T-cell (primary cell): ENCODE measurements at regions not wholly inside any gene's neighbourhood (a gene's known extent, or its start where the extent isn't known, plus 50 kb on each side); places are given as distances from the start of the nearest gene placed in this dataset.

Source experiments
- ATAC-seq, 4 experiments: fragments of 200-7000 bp in 3 of 4; fragments of 150-1000 bp in 1 of 4; cut with Tn5 transposase; replicated peaks in 1 of 4; 1 replicate in 3 of 4; 2 replicates in 1 of 4; pipeline ENCODE4 v1.10.0; 2021; ENCODE audit warnings: moderate library complexity in 3 of 4, mild to moderate bottlenecking in 2 of 4, moderate number of reproducible peaks in 1 of 4
- CTCF ChIA-PET, 2 donors: fragments of 300-600 bp; sonication (Branson Sonifier 250); formaldehyde crosslinking; loops; one replicate each; lab custom pipeline; 2022; ENCODE audit warnings: antibody characterized with exemption in 2 of 2; lab: Charles Lee
- POLR2A ChIA-PET, 2 donors: fragments of 300-600 bp; sonication (Branson Sonifier 250); formaldehyde crosslinking; loops; one replicate each; lab custom pipeline; 2022; ENCODE audit warnings: antibody characterized with exemption in 2 of 2; lab: Charles Lee
- DNase-seq, 35 experiments: peaks; one replicate each; pipeline versions ENCODE4 v3.0.0 to v3.0.0-alpha.2; 2013 to 2023
- H3K27ac ChIP-seq: one replicate; pipeline ENCODE4 v1.5.1; 2013; ENCODE audit warnings: low read length
- H3K27me3 ChIP-seq, 2 experiments: replicated peaks in 1 of 2; 1 replicate in 1 of 2; 2 replicates in 1 of 2; pipeline versions ENCODE4 v1.6.1 to v1.7.0; 2013; ENCODE audit warnings: low read length in 1 of 2, mixed read lengths in 1 of 2; ENCODE audit not compliant: control insufficient read depth in 2 of 2, insufficient read depth in 2 of 2; ENCODE audit errors: extremely low read depth in 1 of 2
- H3K36me3 ChIP-seq, 2 donors: 1 replicate in 1 of 2; 2 replicates in 1 of 2; pipeline versions ENCODE4 v1.6.1 to v1.7.0; 2013; ENCODE audit warnings: low read length in 1 of 2; ENCODE audit not compliant: control insufficient read depth in 2 of 2, insufficient read depth in 1 of 2; ENCODE audit errors: extremely low read depth in 1 of 2
- H3K4me1 ChIP-seq, 2 experiments: 1 replicate in 1 of 2; 2 replicates in 1 of 2; pipeline versions ENCODE4 v1.6.1 to v1.7.0; 2013; ENCODE audit warnings: low read length in 2 of 2, mixed read lengths in 1 of 2; ENCODE audit not compliant: insufficient read depth in 2 of 2, control insufficient read depth in 1 of 2; ENCODE audit errors: extremely low read depth in 1 of 2
- H3K4me3 ChIP-seq, 2 donors: 1 replicate in 1 of 2; 2 replicates in 1 of 2; pipeline versions ENCODE4 v1.5.1 to v1.7.0; 2013; ENCODE audit warnings: mild to moderate bottlenecking in 2 of 2, low read length in 1 of 2, moderate library complexity in 1 of 2; ENCODE audit not compliant: control insufficient read depth in 1 of 2; ENCODE audit errors: extremely low read depth in 1 of 2
- H3K9me3 ChIP-seq: 2 replicates; pipeline ENCODE4 v1.7.0; 2013
- H3K27ac Mint-ChIP-seq, 2 donors: one replicate each; pipeline ENCODE4 v1.8.0; 2020 to 2021; ENCODE audit warnings: mild to moderate bottlenecking in 2 of 2, mixed read lengths in 2 of 2
- H3K27me3 Mint-ChIP-seq, 2 donors: one replicate each; pipeline ENCODE4 v1.8.0; 2021 to 2022; ENCODE audit warnings: mixed read lengths in 2 of 2
- H3K36me3 Mint-ChIP-seq: one replicate; pipeline ENCODE4 v1.8.0; 2021; ENCODE audit warnings: mixed read lengths
- H3K4me1 Mint-ChIP-seq, 3 donors: one replicate each; pipeline ENCODE4 v1.8.0; 2020 to 2022; ENCODE audit warnings: mixed read lengths in 3 of 3, mild to moderate bottlenecking in 1 of 3
- H3K4me3 Mint-ChIP-seq, 3 donors: one replicate each; pipeline ENCODE4 v1.8.0; 2020 to 2022; ENCODE audit warnings: mild to moderate bottlenecking in 3 of 3, mixed read lengths in 3 of 3, moderate library complexity in 3 of 3
- H3K9me3 Mint-ChIP-seq, 3 donors: one replicate each; pipeline ENCODE4 v1.8.0; 2020 to 2022; ENCODE audit warnings: mixed read lengths in 3 of 3
- WGBS: methylation state at CpG from one replicate; pipeline ENCODE4 v1.1.5; 2013; ENCODE audit warnings: missing lambda C conversion rate; ENCODE audit not compliant: insufficient coverage; 5-methylcytosine and 5-hydroxymethylcytosine counted together

- H3K4me1 ChIP-seq, result no peaks in the 10 kb centered on the region
- no CpG with 5 or more reads among the region's 4 CpGs for WGBS
- no peaks in the 10 kb centered on the region for H3K27me3 Mint-ChIP-seq
- no peak overlapping the region for H3K27ac ChIP-seq
- ATAC-seq (no peak), DNase-seq (no peak)
- H3K9me3 Mint-ChIP-seq, result peaks cover 21 to 49% (median 34%) of the 10 kb centered on the region in 3 donors
- CTCF ChIA-PET, result no interaction called here
- no peaks in the 10 kb centered on the region for H3K27me3 ChIP-seq
- no peaks in the 10 kb centered on the region for H3K4me1 Mint-ChIP-seq
- H3K36me3 Mint-ChIP-seq, result no peaks in the 10 kb centered on the region
- POLR2A ChIA-PET, result no interaction called here
- H3K4me3 Mint-ChIP-seq, result no peak overlapping the region
- no peak overlapping the region for H3K27ac Mint-ChIP-seq
- H3K36me3 ChIP-seq, result no peaks in the 10 kb centered on the region
- no peak overlapping the region for H3K4me3 ChIP-seq
- H3K9me3 ChIP-seq, result no peaks in the 10 kb centered on the region
Observed at GRCh38 chr16:64808474-64808873, 313.4 kb downstream of the CDH11 start.

- 75% methylated on average over 1 of the region's 2 CpGs for WGBS
- H3K36me3 ChIP-seq, result no peaks in the 10 kb centered on the region
- Mint-ChIP-seq H3K36me3 (no peaks in the 10 kb centered on the region), H3K4me1 (no peaks in the 10 kb centered on the region), H3K27ac (no peak overlapping the region), H3K4me3 (no peak overlapping the region), H3K27me3 (no peaks in the 10 kb centered on the region), H3K9me3 (peaks cover 9 to 27% (median 24%) of the 10 kb centered on the region in 3 donors)
- ATAC-seq, result no peak
- no peaks in the 10 kb centered on the region for H3K27me3 ChIP-seq
- H3K27ac ChIP-seq, result no peak overlapping the region
- ChIA-PET POLR2A (interaction anchor here in 1 of 2 donors (0.6 kb wide), 1 partner anchor 427 kb away, joined by 5 read pairs; no protein-coding TSS in a partner anchor), CTCF (no interaction called here)
- no peak overlapping the region for H3K4me3 ChIP-seq
- H3K4me1 ChIP-seq, result no peaks in the 10 kb centered on the region
- DNase-seq, result no peak
- H3K9me3 ChIP-seq, result no peaks in the 10 kb centered on the region
Observed at GRCh38 chr16:64791756-64792155, 330.1 kb downstream of the CDH11 start.

DNA sequence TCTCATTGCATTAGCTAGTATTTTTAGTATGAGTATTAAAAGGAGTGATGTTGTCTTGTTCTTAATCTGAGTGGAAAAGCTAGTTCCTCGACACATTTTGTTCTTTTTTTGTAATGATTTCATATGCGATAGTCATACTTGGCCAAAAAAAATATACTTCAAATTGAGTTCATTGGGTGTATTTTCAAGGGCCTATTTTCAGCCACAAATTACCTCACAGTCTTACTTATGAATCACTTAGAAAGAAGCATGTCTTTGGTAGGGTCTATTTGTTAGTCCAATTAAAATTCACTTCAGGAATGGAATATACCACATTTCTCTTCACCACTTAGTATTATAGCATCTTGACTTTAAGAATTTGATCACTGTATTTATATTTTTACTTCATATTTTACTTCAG lies 337.2 kb downstream of the CDH11 start:
- Mint-ChIP-seq H3K27me3 (no peaks in the 10 kb centered on the region), H3K36me3 (no peaks in the 10 kb centered on the region), H3K4me3 (no peak overlapping the region), H3K9me3 (peaks cover 8 to 20% (median 16%) of the 10 kb centered on the region in 3 donors), H3K27ac (no peak overlapping the region), H3K4me1 (no peaks in the 10 kb centered on the region)
- H3K4me3 ChIP-seq, result no peak overlapping the region
- H3K27ac ChIP-seq, result no peak overlapping the region
- CTCF ChIA-PET, result no interaction called here
- no peaks in the 10 kb centered on the region for H3K36me3 ChIP-seq
- no peak for DNase-seq
- POLR2A ChIA-PET, result no interaction called here
- no peaks in the 10 kb centered on the region for H3K27me3 ChIP-seq
- ATAC-seq, result no peak
- no CpG with 5 or more reads among the region's 2 CpGs for WGBS
- no peaks in the 10 kb centered on the region for H3K4me1 ChIP-seq
- no peaks in the 10 kb centered on the region for H3K9me3 ChIP-seq

DNA sequence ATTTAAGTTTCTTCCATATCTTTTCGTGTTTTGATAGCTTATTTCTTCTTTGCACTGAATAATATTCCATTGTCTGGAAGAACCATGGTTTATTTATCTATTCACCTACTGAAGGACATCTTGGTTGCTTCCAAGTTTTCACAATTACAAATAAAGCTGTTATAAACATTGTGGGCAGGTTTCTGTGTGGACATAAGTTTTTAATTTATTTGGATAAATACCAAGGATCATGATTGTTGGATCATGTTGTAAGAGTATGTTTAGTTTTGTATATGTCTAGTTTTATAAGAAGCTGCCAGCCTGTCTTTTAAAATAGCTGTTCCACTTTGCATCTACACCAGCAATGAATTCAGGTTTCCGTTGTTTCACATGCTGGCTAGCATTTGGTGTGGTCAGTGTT lies 339.4 kb downstream of the CDH11 start:
- no peak overlapping the region for H3K27ac ChIP-seq
- Mint-ChIP-seq H3K4me1 (no peaks in the 10 kb centered on the region), H3K36me3 (no peaks in the 10 kb centered on the region), H3K27me3 (no peaks in the 10 kb centered on the region), H3K4me3 (no peak overlapping the region), H3K9me3 (peaks cover 14 to 22% (median 19%) of the 10 kb centered on the region in 3 donors), H3K27ac (no peak overlapping the region)
- no peaks in the 10 kb centered on the region for H3K9me3 ChIP-seq
- no peaks in the 10 kb centered on the region for H3K27me3 ChIP-seq
- no peaks in the 10 kb centered on the region for H3K36me3 ChIP-seq
- CTCF ChIA-PET, result no interaction called here
- ATAC-seq, result no peak
- H3K4me3 ChIP-seq, result no peak overlapping the region
- no peak for DNase-seq
- WGBS, result no CpG with 5 or more reads among the region's 2 CpGs
- POLR2A ChIA-PET, result no interaction called here
- H3K4me1 ChIP-seq, result no peaks in the 10 kb centered on the region

DNA sequence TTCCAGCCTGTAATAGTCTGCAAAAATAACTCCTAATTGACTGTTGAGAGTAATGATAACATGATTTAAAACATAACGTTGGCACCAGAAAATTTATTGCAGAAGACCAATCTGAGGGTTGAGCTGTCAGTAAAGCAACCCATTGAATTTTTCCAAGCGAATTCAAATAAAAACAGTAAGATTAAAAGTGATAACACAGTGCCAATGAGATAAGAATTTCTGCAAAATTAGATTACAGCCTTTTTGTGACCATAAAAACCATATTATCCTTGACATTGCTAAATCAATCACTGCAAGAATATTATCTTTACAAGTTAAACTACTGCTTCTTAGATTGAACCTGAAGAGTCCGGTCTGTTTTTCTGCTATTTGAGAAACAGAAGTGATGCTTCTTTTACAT lies 341.4 kb downstream of the CDH11 start:
- Histone ChIP-seq H3K4me3 (no peak overlapping the region), H3K36me3 (no peaks in the 10 kb centered on the region), H3K4me1 (no peaks in the 10 kb centered on the region), H3K27me3 (no peaks in the 10 kb centered on the region), H3K27ac (no peak overlapping the region), H3K9me3 (no peaks in the 10 kb centered on the region)
- WGBS, result no CpG with 5 or more reads among the region's 3 CpGs
- H3K27ac Mint-ChIP-seq, result no peak overlapping the region
- H3K27me3 Mint-ChIP-seq, result no peaks in the 10 kb centered on the region
- peaks cover 8 to 17% (median 16%) of the 10 kb centered on the region in 3 donors for H3K9me3 Mint-ChIP-seq
- ChIA-PET POLR2A (no interaction called here), CTCF (no interaction called here)
- H3K4me1 Mint-ChIP-seq, result no peaks in the 10 kb centered on the region
- DNase-seq (no peak), ATAC-seq (no peak)
- no peak overlapping the region for H3K4me3 Mint-ChIP-seq
- no peaks in the 10 kb centered on the region for H3K36me3 Mint-ChIP-seq

- Mint-ChIP-seq H3K27ac (no peak overlapping the region), H3K4me1 (no peaks in the 10 kb centered on the region), H3K9me3 (peaks cover 12 to 23% (median 19%) of the 10 kb centered on the region in 3 donors), H3K4me3 (no peak overlapping the region), H3K27me3 (no peaks in the 10 kb centered on the region), H3K36me3 (no peaks in the 10 kb centered on the region)
- no CpG with 5 or more reads among the region's 1 CpG for WGBS
- Histone ChIP-seq H3K9me3 (no peaks in the 10 kb centered on the region), H3K27ac (no peak overlapping the region), H3K36me3 (no peaks in the 10 kb centered on the region), H3K27me3 (no peaks in the 10 kb centered on the region), H3K4me1 (no peaks in the 10 kb centered on the region), H3K4me3 (no peak overlapping the region)
- ChIA-PET POLR2A (no interaction called here), CTCF (no interaction called here)
- DNase-seq, result no peak
- ATAC-seq, result no peak
Observed at GRCh38 chr16:64778777-64779176, 343.1 kb downstream of the CDH11 start.

DNA sequence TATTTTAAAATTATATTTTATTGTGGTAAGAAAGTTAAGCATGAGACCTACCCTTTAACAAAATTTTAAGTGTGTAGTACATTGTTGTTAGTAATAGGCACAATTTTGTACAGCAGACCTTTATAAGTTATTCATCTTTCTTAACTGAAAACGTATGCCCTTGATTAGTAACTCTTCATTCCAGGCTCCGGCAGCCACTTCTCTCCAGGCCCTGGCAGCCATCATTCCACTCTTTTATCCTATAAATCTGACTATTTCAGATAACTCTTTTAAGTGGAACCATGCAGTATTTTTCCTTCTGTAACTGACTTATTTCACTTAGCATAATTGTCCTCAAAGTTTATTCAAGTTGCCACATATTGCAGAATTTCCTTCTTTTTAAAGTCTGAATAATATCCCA lies 348.2 kb downstream of the CDH11 start:
- Mint-ChIP-seq H3K36me3 (no peaks in the 10 kb centered on the region), H3K4me3 (no peak overlapping the region), H3K4me1 (no peaks in the 10 kb centered on the region), H3K27ac (no peak overlapping the region), H3K9me3 (peaks cover 12 to 26% (median 20%) of the 10 kb centered on the region in 3 donors), H3K27me3 (no peaks in the 10 kb centered on the region)
- no peaks in the 10 kb centered on the region for H3K27me3 ChIP-seq
- H3K4me3 ChIP-seq, result no peak overlapping the region
- POLR2A ChIA-PET, result interaction anchor here in 1 of 2 donors (0.7 kb wide), 1 partner anchor 44 kb away, joined by 3 read pairs; no protein-coding TSS in a partner anchor
- DNase-seq (no peak), ATAC-seq (no peak)
- CTCF ChIA-PET, result no interaction called here
- 81% methylated on average over 2 of the region's 2 CpGs for WGBS
- no peak overlapping the region for H3K27ac ChIP-seq
- no peaks in the 10 kb centered on the region for H3K4me1 ChIP-seq
- no peaks in the 10 kb centered on the region for H3K36me3 ChIP-seq
- H3K9me3 ChIP-seq, result no peaks in the 10 kb centered on the region
